ENCODE measurements at regions not wholly inside any gene's neighbourhood (a gene's known extent, or its start where the extent isn't known, plus 50 kb on each side); places are given as distances from the start of the nearest gene placed in this dataset.

GRCh38 chr11:11081288-11081687 is 223.4 kb upstream of the ZBED5 start:
- TF ChIP-seq TSHZ2 (CRISPR knock-in tag; IDR thresholded peaks at IDR 0.05) = no peak
- no peak for TF ChIP-seq ZFP3 (CRISPR knock-in tag; IDR thresholded peaks at IDR 0.05)
- no peak for TF ChIP-seq CSDC2 (CRISPR knock-in tag; IDR thresholded peaks at IDR 0.05)

GRCh38 chr11:11078344-11079086 is 220.7 kb upstream of the ZBED5 start:
- TF ChIP-seq BACH2 (CRISPR knock-in tag; IDR thresholded peaks at IDR 0.05; ENCODE audit: borderline replicate concordance) = no peak
- TF ChIP-seq ZNF70 (CRISPR knock-in tag; IDR thresholded peaks at IDR 0.05) = no peak
- TF ChIP-seq GLIS3 (CRISPR knock-in tag; IDR thresholded peaks at IDR 0.05) = no peak
- TF ChIP-seq RARB (CRISPR knock-in tag; IDR thresholded peaks at IDR 0.05) = no peak
- no peak for TF ChIP-seq ZNF8 (CRISPR knock-in tag; IDR thresholded peaks at IDR 0.05)
- TF ChIP-seq ZFP30 (CRISPR knock-in tag; IDR thresholded peaks at IDR 0.05) = no peak
- no peak for TF ChIP-seq ESRRG (CRISPR knock-in tag; IDR thresholded peaks at IDR 0.05)
- no peak for TF ChIP-seq ISL1 (CRISPR knock-in tag; IDR thresholded peaks at IDR 0.05)
- TF ChIP-seq SNAI2 (CRISPR knock-in tag; IDR thresholded peaks at IDR 0.05) = no peak
- no peak for TF ChIP-seq ZNF565 (CRISPR knock-in tag; conservative IDR thresholded peaks at IDR 0.05; ENCODE audit: low read depth)
- TF ChIP-seq TOX (CRISPR knock-in tag; IDR thresholded peaks at IDR 0.05; ENCODE audit: borderline replicate concordance) = no peak
- no peak for TF ChIP-seq PPARA (CRISPR knock-in tag; IDR thresholded peaks at IDR 0.05; ENCODE audit: borderline replicate concordance)
- no peak for TF ChIP-seq ZC3H10 (CRISPR knock-in tag; IDR thresholded peaks at IDR 0.05)
- TF ChIP-seq PATZ1 (CRISPR knock-in tag; IDR thresholded peaks at IDR 0.05; ENCODE audit: borderline replicate concordance) = no peak
- no peak for TF ChIP-seq ZFP3 (CRISPR knock-in tag; IDR thresholded peaks at IDR 0.05)
- TF ChIP-seq TSHZ2 (CRISPR knock-in tag; IDR thresholded peaks at IDR 0.05) = no peak
- no peak for TF ChIP-seq CSDC2 (CRISPR knock-in tag; IDR thresholded peaks at IDR 0.05)
- TF ChIP-seq OSR1 (CRISPR knock-in tag; IDR thresholded peaks at IDR 0.05) = no peak
- TF ChIP-seq TCF4 (CRISPR knock-in tag; IDR thresholded peaks at IDR 0.05; ENCODE audit: borderline replicate concordance) = no peak
- no peak for TF ChIP-seq CREB5 (CRISPR knock-in tag; IDR thresholded peaks at IDR 0.05; ENCODE audit: low read depth)
- ATAC-seq = no peak; the same call in 2 of the 3 replicates

More at GRCh38 chr11:11081288-11081687, 223.4 kb upstream of the ZBED5 start:
- no peak for ATAC-seq

GRCh38 chr11:11077898-11078297 is 220.0 kb upstream of the ZBED5 start:
- no peak for ATAC-seq
- no peak for TF ChIP-seq ZFP3 (CRISPR knock-in tag; IDR thresholded peaks at IDR 0.05)
- no peak for TF ChIP-seq ZNF8 (CRISPR knock-in tag; IDR thresholded peaks at IDR 0.05)
- TF ChIP-seq ESRRG (CRISPR knock-in tag; IDR thresholded peaks at IDR 0.05) = no peak
- TF ChIP-seq PPARA (CRISPR knock-in tag; IDR thresholded peaks at IDR 0.05; ENCODE audit: borderline replicate concordance) = no peak
- TF ChIP-seq OSR1 (CRISPR knock-in tag; IDR thresholded peaks at IDR 0.05) = no peak
- TF ChIP-seq PATZ1 (CRISPR knock-in tag; IDR thresholded peaks at IDR 0.05; ENCODE audit: borderline replicate concordance) = no peak
- no peak for TF ChIP-seq CSDC2 (CRISPR knock-in tag; IDR thresholded peaks at IDR 0.05)
- no peak for TF ChIP-seq SNAI2 (CRISPR knock-in tag; IDR thresholded peaks at IDR 0.05)
- no peak for TF ChIP-seq GLIS3 (CRISPR knock-in tag; IDR thresholded peaks at IDR 0.05)
- TF ChIP-seq TOX (CRISPR knock-in tag; IDR thresholded peaks at IDR 0.05; ENCODE audit: borderline replicate concordance) = no peak
- no peak for TF ChIP-seq RARB (CRISPR knock-in tag; IDR thresholded peaks at IDR 0.05)
- TF ChIP-seq TCF4 (CRISPR knock-in tag; IDR thresholded peaks at IDR 0.05; ENCODE audit: borderline replicate concordance) = no peak
- no peak for TF ChIP-seq POU6F1 (CRISPR knock-in tag; IDR thresholded peaks at IDR 0.05; ENCODE audit: borderline replicate concordance, low read depth)
- no peak for TF ChIP-seq CREB5 (CRISPR knock-in tag; IDR thresholded peaks at IDR 0.05; ENCODE audit: low read depth)
- no peak for TF ChIP-seq ARNTL (CRISPR knock-in tag; IDR thresholded peaks at IDR 0.05; ENCODE audit: borderline replicate concordance, low read depth)
- no peak for TF ChIP-seq ZFP30 (CRISPR knock-in tag; IDR thresholded peaks at IDR 0.05)

Data from SK-N-SH treated with all-trans-retinoic acid at 6 μM for 48 hours (cell line).